Fibroblast of pulmonary artery (primary cell): ENCODE measurements at regions not wholly inside any gene's neighbourhood (a gene's known extent, or its start where the extent isn't known, plus 50 kb on each side); places are given as distances from the start of the nearest gene placed in this dataset.

Experiments
- DNase-seq: peaks from one replicate; pipeline ENCODE4 v3.0.0-alpha.2; 2010; ENCODE audit warnings: low read depth
- H3K4me3 ChIP-seq: replicated peaks from 2 replicates; pipeline ENCODE4 v1.5.1; 2011; ENCODE audit warnings: low read depth, mild to moderate bottlenecking, control low read depth, low read length, moderate library complexity
- CTCF ChIP-seq: IDR thresholded peaks from 2 replicates; pipeline ENCODE4 v1.5.1; 2011; ENCODE audit warnings: mild to moderate bottlenecking, control low read depth, low read length, inconsistent platforms; ENCODE audit errors: missing control alignments

DNA sequence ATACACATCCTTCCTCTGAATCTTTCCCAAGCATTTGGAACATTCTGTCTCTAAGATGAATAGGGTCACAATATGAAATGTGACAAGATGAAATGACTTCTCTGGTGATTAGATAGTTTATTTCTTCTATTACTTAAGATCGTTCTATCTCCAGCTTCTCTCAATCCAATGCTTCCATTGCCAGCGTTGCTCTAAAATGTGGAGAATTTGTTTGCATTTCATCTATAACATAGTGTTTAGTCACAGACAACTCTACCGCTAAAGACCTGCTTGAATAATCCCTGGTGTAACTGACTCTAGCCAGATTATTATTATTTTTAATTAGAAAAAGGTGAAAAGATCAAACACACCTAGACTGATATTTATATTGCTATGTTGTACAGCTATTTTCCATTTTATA lies 184.7 kb upstream of the PRICKLE1 start:
- H3K4me3 ChIP-seq = no peak overlapping the region
- no peak for TF ChIP-seq CTCF
- no peak for DNase-seq

GRCh38 chr12:42770261-42770660 lies 180.7 kb upstream of the PRICKLE1 start:
- no peak for TF ChIP-seq CTCF
- no peak overlapping the region for H3K4me3 ChIP-seq
- no peak for DNase-seq

DNA sequence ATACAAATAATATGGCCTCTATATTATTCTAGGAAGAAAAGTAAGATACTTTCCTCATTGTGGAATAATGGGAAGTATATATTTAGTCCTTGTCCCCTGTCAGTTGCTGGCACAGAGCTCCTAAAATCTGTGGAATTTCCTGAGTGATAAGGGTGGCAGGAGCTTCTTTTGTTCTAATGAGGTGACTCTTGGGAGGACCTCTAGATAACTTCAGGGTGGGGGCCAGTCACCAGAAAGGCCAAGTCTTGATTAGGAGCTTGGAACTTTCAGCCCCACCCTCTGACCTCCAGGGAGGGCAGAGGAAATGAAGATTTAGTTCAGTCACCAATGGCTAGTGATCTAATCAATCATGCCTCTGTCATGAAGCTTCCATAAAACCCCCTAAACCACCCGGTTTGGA lies 179.9 kb upstream of the PRICKLE1 start:
- no peak for DNase-seq
- H3K4me3 ChIP-seq = no peak overlapping the region
- no peak for TF ChIP-seq CTCF

DNA sequence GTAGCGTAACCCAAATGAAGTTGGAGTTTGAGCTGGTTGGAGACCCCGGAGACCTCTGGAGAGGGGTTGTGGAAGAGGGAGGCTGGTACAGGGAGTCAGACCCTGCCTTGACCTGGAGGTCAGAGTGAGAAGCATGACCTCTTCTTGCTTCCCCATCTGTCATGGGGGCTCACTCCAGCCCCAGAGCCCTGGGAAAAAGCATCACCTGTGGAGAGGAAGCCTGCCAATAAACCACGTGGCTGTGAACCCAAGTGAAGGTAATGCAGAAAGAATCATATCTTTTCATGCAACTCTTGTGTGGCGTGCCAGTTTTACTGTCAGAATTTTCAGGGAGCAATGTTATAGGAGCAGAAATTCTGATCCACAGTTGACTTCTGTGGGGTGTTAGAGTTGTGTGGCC lies 178.5 kb upstream of the PRICKLE1 start:
- H3K4me3 ChIP-seq = no peak overlapping the region
- no peak for TF ChIP-seq CTCF
- DNase-seq = no peak

DNA sequence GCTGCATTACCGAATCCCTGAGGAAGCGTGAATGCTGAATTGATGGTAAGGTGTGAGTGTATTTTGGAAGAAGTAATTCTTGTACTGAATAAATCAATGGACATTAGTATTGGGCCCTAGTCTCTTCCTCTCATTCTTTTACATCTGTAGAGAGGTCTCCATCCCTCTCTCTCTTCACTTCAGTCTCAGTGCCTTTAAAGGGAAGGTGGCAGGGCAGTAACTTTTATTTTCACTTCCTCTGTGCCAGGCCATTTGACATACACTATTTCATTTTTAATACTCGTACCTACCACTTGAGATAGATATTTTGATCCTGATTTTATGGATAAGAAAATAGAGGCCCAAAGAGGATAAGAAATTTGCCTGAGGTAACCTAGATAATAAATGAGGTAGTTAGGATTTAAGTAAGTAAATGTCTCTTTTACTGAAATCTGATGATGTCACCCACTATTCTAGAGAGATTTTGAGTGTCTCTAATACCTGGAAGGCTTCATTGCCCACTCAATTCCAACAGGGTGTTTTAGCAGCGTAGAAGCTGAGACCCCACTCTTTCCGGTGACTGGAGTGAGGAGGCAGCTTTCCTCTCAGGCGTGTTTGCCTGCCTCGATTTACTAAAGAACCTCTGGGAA lies 177.9 kb upstream of the PRICKLE1 start:
- TF ChIP-seq CTCF = no peak
- DNase-seq = no peak
- H3K4me3 ChIP-seq = no peak overlapping the region

GRCh38 chr12:42766754-42767153 lies 177.2 kb upstream of the PRICKLE1 start:
- TF ChIP-seq CTCF = no peak
- no peak for DNase-seq

DNA sequence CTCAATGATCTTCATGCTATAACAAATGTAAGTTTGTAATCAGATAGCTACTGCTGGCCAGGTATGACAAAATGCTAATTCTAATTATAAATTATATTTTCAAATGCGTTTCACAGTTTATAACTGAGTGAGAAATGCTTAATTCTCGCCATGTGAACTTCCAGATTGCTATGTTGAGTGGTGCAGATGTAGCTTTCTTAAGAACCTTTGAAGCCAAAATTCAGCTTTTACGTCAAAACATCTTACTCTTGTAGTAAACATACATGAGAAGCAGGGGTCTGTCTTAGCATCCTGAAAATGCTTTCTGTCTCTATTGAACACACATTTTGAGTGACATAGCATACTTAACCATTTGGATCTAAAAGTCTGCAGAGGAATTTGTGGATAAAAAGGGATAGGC lies 176.5 kb upstream of the PRICKLE1 start:
- no peak for DNase-seq
- no peak overlapping the region for H3K4me3 ChIP-seq
- TF ChIP-seq CTCF = no peak

More at GRCh38 chr12:42766754-42767153, 177.2 kb upstream of the PRICKLE1 start:
- no peak overlapping the region for H3K4me3 ChIP-seq
